Activated B cell treated with CpG ODN at 0.5 μM for 24 hours (primary cell): ENCODE measurements at regions not wholly inside any gene's neighbourhood (a gene's known extent, or its start where the extent isn't known, plus 50 kb on each side); places are given as distances from the start of the nearest gene placed in this dataset.

ENCODE experiments used
- ATAC-seq: fragments of 200-7000 bp; cut with Tn5 transposase; one replicate; pipeline ENCODE4 v1.10.0; 2021; ENCODE audit warnings: low read depth, mild to moderate bottlenecking, moderate library complexity
- CTCF ChIA-PET: fragments of 350-600 bp; sonication (Branson Sonifier 250); formaldehyde crosslinking; loops from one replicate; lab custom pipeline; 2021; ENCODE audit warnings: antibody characterized with exemption; lab: Charles Lee
- POLR2A ChIA-PET: fragments of 350-600 bp; sonication (Branson Sonifier 250); formaldehyde crosslinking; loops from one replicate; lab custom pipeline; 2021; ENCODE audit warnings: antibody characterized with exemption; lab: Charles Lee
- DNase-seq: peaks from one replicate; pipeline ENCODE4 v3.0.0; 2022
- H3K27ac Mint-ChIP-seq: one replicate; pipeline ENCODE4 v1.8.0; 2020; ENCODE audit warnings: mixed read lengths
- H3K27me3 Mint-ChIP-seq: one replicate; pipeline ENCODE4 v1.8.0; 2021; ENCODE audit warnings: mixed read lengths
- H3K36me3 Mint-ChIP-seq: one replicate; pipeline ENCODE4 v1.8.0; 2021; ENCODE audit warnings: low read depth, mixed read lengths
- H3K4me1 Mint-ChIP-seq: one replicate; pipeline ENCODE4 v1.8.0; 2021; ENCODE audit warnings: mixed read lengths
- H3K4me3 Mint-ChIP-seq: one replicate; pipeline ENCODE4 v1.8.0; 2020; ENCODE audit warnings: mild to moderate bottlenecking, mixed read lengths
- H3K9me3 Mint-ChIP-seq: one replicate; pipeline ENCODE4 v1.8.0; 2020; ENCODE audit warnings: mixed read lengths
- CTCF ChIP-seq: fragments of 200-600 bp; IDR thresholded peaks from one replicate; pipeline ENCODE4 v1.8.0; 2022; ENCODE audit warnings: antibody characterized with exemption, mild to moderate bottlenecking
- intact Hi-C: fragments of 100-400 bp; cut with micrococcal nuclease; formaldehyde crosslinking; loops from one replicate; pipeline ENCODE4 v1.15.1; 2024

- CTCF ChIA-PET: interaction anchor here (1.6 kb wide), 1 partner anchor 76 kb away, joined by 4 read pairs; no protein-coding TSS in a partner anchor
- Mint-ChIP-seq H3K4me1 (no peaks in the 10 kb centered on the region), H3K36me3 (no peaks in the 10 kb centered on the region), H3K4me3 (no peak overlapping the region), H3K9me3 (peaks cover 3% of the 10 kb centered on the region), H3K27me3 (peaks cover 14% of the 10 kb centered on the region), H3K27ac (no peak overlapping the region)
- intact Hi-C loops: no loop called here
- ATAC-seq: no peak
- no peak for DNase-seq
- POLR2A ChIA-PET: interaction anchor here (1.5 kb wide), 1 partner anchor 17 kb away, joined by 3 read pairs; no protein-coding TSS in a partner anchor
- no peak for TF ChIP-seq CTCF
Measured at GRCh38 chr5:141767671-141768070, 85.6 kb upstream of the ARAP3 start.

DNA sequence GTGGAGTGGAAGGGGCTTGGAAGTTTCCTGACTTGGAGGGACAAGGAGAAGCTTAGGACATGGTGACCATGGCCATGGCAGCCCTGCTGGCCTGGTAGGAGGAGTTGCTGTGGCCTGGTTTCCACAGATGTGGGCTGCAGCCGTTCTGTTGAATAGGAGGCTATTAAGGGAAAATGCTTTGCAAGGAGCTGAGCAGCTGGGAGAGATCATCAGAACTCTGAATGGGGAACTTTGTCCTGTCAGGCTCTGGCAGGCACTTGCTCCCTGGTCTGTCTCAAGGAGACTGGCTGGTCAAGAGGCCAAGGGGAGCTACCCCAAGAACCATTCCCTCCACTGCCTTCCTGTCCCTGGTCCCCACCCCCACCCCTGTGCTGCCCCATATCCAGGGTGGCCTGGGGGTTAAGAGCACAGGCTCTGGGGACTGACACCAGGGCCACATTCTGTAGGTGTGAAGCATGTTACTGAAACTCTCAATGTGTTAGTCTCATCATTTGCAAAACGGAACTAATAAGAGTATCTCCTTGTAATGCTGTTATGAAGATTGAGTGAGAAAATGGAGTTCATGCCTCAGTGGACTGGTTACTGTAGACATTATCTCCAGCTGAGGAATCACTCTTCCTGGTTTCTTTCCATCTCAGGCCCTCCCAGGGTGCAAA lies 84.0 kb upstream of the ARAP3 start:
- Mint-ChIP-seq H3K4me1 (no peaks in the 10 kb centered on the region), H3K27ac (no peak overlapping the region), H3K27me3 (peaks cover 17% of the 10 kb centered on the region), H3K36me3 (no peaks in the 10 kb centered on the region), H3K4me3 (no peak overlapping the region), H3K9me3 (peaks cover 3% of the 10 kb centered on the region)
- DNase-seq (no peak), ATAC-seq (no peak)
- CTCF ChIA-PET: no interaction called here
- no peak for TF ChIP-seq CTCF
- POLR2A ChIA-PET: no interaction called here
- intact Hi-C loops: no loop called here

DNA sequence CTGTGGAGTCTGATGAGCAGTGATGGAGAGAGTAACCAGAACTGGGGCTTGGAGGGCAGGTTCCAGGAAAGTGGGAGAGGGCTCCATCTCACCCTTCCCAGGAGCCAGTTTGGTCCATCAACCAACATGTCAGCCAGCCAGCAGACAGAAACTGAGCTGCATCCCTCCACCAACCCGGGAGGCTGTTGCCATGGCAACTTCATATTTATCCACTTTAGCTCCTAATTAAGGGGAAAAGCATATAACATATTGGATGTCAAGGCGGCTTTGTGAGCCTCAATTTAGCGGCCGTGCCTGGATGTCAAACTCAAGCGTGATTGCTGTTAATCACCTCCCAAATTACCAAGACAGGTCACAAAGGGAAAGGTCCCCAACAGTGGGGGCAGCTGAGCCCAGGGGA lies 81.5 kb upstream of the ARAP3 start:
- CTCF ChIA-PET: no interaction called here
- H3K36me3 Mint-ChIP-seq: no peaks in the 10 kb centered on the region
- H3K4me1 Mint-ChIP-seq: no peaks in the 10 kb centered on the region

DNA sequence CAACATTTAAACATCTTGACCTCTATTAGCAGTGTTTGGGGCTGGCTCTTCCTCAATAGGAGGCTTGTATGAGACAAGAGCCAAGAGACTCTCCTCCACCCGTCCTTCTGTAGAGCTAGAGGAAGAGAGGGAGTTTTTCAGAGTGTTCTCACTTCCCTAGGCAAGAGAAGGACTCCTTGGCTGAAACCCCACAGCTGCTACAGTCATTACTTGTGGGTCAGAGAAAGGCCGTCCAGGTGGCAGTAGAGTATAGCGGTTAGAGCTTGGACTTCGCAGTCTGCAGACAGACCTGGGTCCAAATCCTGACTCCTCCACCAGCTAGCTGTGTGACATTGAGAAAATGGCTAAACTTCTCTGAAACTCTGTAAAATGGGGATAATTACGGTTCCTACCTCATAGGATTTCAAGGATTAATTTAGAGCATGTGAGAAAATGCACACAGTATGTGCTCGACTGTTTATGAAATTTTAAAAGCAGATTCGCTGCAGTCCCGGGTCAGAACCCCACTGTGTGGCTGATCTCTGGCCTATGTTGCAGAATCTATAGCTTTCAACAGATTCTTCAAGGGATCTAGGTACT lies 80.8 kb upstream of the ARAP3 start:
- H3K9me3 Mint-ChIP-seq: no peaks in the 10 kb centered on the region
- no peak for TF ChIP-seq CTCF
- H3K4me3 Mint-ChIP-seq: no peak overlapping the region
- CTCF ChIA-PET: no interaction called here
- DNase-seq: no peak
- no peak for ATAC-seq
- H3K4me1 Mint-ChIP-seq: no peaks in the 10 kb centered on the region
- intact Hi-C loops: no loop called here
- H3K27me3 Mint-ChIP-seq: peaks cover 37% of the 10 kb centered on the region
- no peaks in the 10 kb centered on the region for H3K36me3 Mint-ChIP-seq
- POLR2A ChIA-PET: no interaction called here
- H3K27ac Mint-ChIP-seq: no peak overlapping the region

More for the DNA sequence above, 81.5 kb upstream of the ARAP3 start:
- ATAC-seq: no peak
- POLR2A ChIA-PET: no interaction called here
- TF ChIP-seq CTCF: no peak
- no peak for DNase-seq
- intact Hi-C loops: no loop called here
- peaks cover 30% of the 10 kb centered on the region for H3K27me3 Mint-ChIP-seq
- no peak overlapping the region for H3K4me3 Mint-ChIP-seq
- no peaks in the 10 kb centered on the region for H3K9me3 Mint-ChIP-seq
- H3K27ac Mint-ChIP-seq: no peak overlapping the region

- intact Hi-C loops: no loop called here
- Mint-ChIP-seq H3K27me3 (peaks cover 42% of the 10 kb centered on the region), H3K9me3 (no peaks in the 10 kb centered on the region), H3K4me1 (no peaks in the 10 kb centered on the region), H3K36me3 (no peaks in the 10 kb centered on the region), H3K4me3 (no peak overlapping the region), H3K27ac (no peak overlapping the region)
- DNase-seq (no peak), ATAC-seq (no peak)
- ChIA-PET POLR2A (no interaction called here), CTCF (no interaction called here)
- TF ChIP-seq CTCF: no peak
Measured at GRCh38 chr5:141762316-141762715, 80.3 kb upstream of the ARAP3 start.
